A549 (cell line): ENCODE measurements at regions not wholly inside any gene's neighbourhood (a gene's known extent, or its start where the extent isn't known, plus 50 kb on each side); places are given as distances from the start of the nearest gene placed in this dataset.

Experiments
- CEBPB ChIP-seq, 2 experiments: fragments of >200 bp in 1 of 2; sonication (Bioruptor Twin) in 1 of 2; formaldehyde crosslinking in 1 of 2; IDR thresholded peaks; 2 replicates each; pipeline ENCODE4 v1.6.1; 2012 to 2016
- EHF ChIP-seq: fragments of 250-450 bp; sonication (Bioruptor Pico); IDR thresholded peaks from 2 replicates; pipeline ENCODE4 v1.5.0; 2020; ENCODE audit warnings: mild to moderate bottlenecking
- EP300 ChIP-seq, 2 experiments: fragments of >200 bp; sonication (Bioruptor Twin); formaldehyde crosslinking; IDR thresholded peaks; 2 replicates in 1 of 2; 3 replicates in 1 of 2; pipeline ENCODE4 v1.6.1; 2016 to 2017
- JUNB ChIP-seq: fragments of >200 bp; sonication (Bioruptor Twin); formaldehyde crosslinking; IDR thresholded peaks from 2 replicates; pipeline ENCODE4 v1.6.1; 2016
- KDM1A ChIP-seq: fragments of 200-600 bp; sonication (generic); IDR thresholded peaks from 2 replicates; pipeline ENCODE4 v1.6.1; 2016; ENCODE audit warnings: low read depth, mild to moderate bottlenecking
- MAZ ChIP-seq: fragments of 150-350 bp; IDR thresholded peaks from 2 replicates; pipeline ENCODE4 v1.6.1; 2014; ENCODE audit warnings: antibody characterized with exemption, low read depth, low read length, borderline replicate concordance
- POLR2A ChIP-seq: IDR thresholded peaks from 2 replicates; pipeline ENCODE4 v1.6.1; 2012; ENCODE audit warnings: mild to moderate bottlenecking, low read length
- RNF2 ChIP-seq: fragments of 200-600 bp; sonication (generic); IDR thresholded peaks from 2 replicates; pipeline ENCODE4 v1.6.1; 2016; ENCODE audit warnings: low read depth, mild to moderate bottlenecking, antibody characterized with exemption, moderate library complexity, borderline replicate concordance
- SREBF2 ChIP-seq: fragments of 450-650 bp; IDR thresholded peaks from 2 replicates; pipeline ENCODE4 v1.6.1; 2014; ENCODE audit warnings: mild to moderate bottlenecking, moderate library complexity
- TP53 ChIP-seq: fragments of 250-450 bp; sonication (Bioruptor Pico); IDR thresholded peaks from 2 replicates; pipeline ENCODE4 v1.5.0; 2021; ENCODE audit warnings: mild to moderate bottlenecking, moderate library complexity
- TF ChIP-seq, protein P1 (sequence below): fragments of >200 bp; sonication (Bioruptor Twin); formaldehyde crosslinking; IDR thresholded peaks from 3 replicates; pipeline ENCODE4 v1.5.1; 2016
- TF ChIP-seq, protein P2 (sequence below): IDR thresholded peaks from 2 replicates; pipeline ENCODE4 v1.6.1; 2012

DNA sequence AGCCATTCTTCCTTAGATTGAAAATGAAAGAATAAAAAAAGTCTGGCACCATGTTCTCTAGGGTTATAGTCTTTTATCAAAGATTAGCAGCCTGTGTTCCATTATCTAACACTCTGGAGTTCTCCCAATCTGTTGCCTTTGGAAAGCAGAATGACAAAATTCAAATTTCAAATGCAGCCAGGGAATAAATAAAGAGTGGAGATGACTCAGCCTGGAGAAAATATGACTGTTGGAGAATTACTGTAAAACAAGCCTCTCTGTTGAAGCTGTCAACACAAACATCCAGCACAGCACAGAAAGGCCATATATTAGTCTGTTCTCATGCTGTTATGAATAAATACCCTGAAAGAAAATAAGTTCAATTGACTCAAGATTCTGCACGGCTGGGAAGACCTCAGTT, 650.5 kb upstream of the SLC10A2 start:
- TF ChIP-seq MAZ, result no peak
- no peak for TF ChIP-seq POLR2A
- TF ChIP-seq, protein P1, sequence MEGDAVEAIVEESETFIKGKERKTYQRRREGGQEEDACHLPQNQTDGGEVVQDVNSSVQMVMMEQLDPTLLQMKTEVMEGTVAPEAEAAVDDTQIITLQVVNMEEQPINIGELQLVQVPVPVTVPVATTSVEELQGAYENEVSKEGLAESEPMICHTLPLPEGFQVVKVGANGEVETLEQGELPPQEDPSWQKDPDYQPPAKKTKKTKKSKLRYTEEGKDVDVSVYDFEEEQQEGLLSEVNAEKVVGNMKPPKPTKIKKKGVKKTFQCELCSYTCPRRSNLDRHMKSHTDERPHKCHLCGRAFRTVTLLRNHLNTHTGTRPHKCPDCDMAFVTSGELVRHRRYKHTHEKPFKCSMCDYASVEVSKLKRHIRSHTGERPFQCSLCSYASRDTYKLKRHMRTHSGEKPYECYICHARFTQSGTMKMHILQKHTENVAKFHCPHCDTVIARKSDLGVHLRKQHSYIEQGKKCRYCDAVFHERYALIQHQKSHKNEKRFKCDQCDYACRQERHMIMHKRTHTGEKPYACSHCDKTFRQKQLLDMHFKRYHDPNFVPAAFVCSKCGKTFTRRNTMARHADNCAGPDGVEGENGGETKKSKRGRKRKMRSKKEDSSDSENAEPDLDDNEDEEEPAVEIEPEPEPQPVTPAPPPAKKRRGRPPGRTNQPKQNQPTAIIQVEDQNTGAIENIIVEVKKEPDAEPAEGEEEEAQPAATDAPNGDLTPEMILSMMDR, result no peak
- TF ChIP-seq, protein P2, sequence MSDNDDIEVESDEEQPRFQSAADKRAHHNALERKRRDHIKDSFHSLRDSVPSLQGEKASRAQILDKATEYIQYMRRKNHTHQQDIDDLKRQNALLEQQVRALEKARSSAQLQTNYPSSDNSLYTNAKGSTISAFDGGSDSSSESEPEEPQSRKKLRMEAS, result no peak
- no peak for TF ChIP-seq JUNB
- no peak for TF ChIP-seq SREBF2
- TF ChIP-seq EP300 (IDR thresholded peaks at IDR 0.05), result no peak
- TF ChIP-seq TP53, result no peak
- no peak for TF ChIP-seq EHF (CRISPR knock-in tag)
- no peak for TF ChIP-seq CEBPB (IDR thresholded peaks at IDR 0.05)
- TF ChIP-seq RNF2, result no peak
- no peak for TF ChIP-seq KDM1A
